H1 (cell line): ENCODE measurements at regions not wholly inside any gene's neighbourhood (a gene's known extent, or its start where the extent isn't known, plus 50 kb on each side); places are given as distances from the start of the nearest gene placed in this dataset.

Experiments
- CTCF ChIA-PET: fragments of 300-600 bp; sonication (Branson Sonifier 250); formaldehyde crosslinking; loops from one replicate; lab custom pipeline; 2021; ENCODE audit not compliant: partially characterized antibody; lab: Charles Lee
- POLR2A ChIA-PET: fragments of 300-600 bp; sonication (Branson Sonifier 250); formaldehyde crosslinking; loops from one replicate; lab custom pipeline; 2021; ENCODE audit warnings: inconsistent platforms; ENCODE audit not compliant: partially characterized antibody; lab: Charles Lee
- DNase-seq, 2 experiments: peaks; one replicate each; pipeline versions ENCODE4 v3.0.0 to v3.0.0-alpha.2; 2010 to 2022; ENCODE audit warnings: low spot score in 2 of 2, low read depth in 1 of 2, mixed read lengths in 1 of 2
- FAIRE-seq: peaks from 2 replicates; lab custom pipeline; 2011; peaks lifted over from hg19 to GRCh38; lab: Jason Lieb, UNC
- H2AFZ ChIP-seq: 2 replicates; pipeline ENCODE4 v1.8.1; 2012; ENCODE audit warnings: low read length, inconsistent platforms
- H2AK5ac ChIP-seq: 2 replicates; pipeline ENCODE4 v1.6.1; 2013; ENCODE audit warnings: low read depth, low read length
- H2BK120ac ChIP-seq: replicated peaks from 2 replicates; pipeline ENCODE3; 2013; ENCODE audit warnings: low read depth, low read length, inconsistent platforms
- H2BK12ac ChIP-seq: 2 replicates; pipeline ENCODE4 v1.6.1; 2013; ENCODE audit warnings: low read depth, low read length
- H2BK15ac ChIP-seq: 2 replicates; pipeline ENCODE4 v1.6.1; 2013; ENCODE audit warnings: low read length
- H2BK20ac ChIP-seq: 2 replicates; pipeline ENCODE4 v1.6.1; 2013; ENCODE audit warnings: low read length
- H2BK5ac ChIP-seq: 2 replicates; pipeline ENCODE4 v1.6.1; 2013; ENCODE audit warnings: low read depth, low read length
- H3K14ac ChIP-seq: 2 replicates; pipeline ENCODE4 v1.6.1; 2013; ENCODE audit warnings: inconsistent platforms; ENCODE audit not compliant: insufficient read length
- H3K18ac ChIP-seq: 2 replicates; pipeline ENCODE4 v1.6.1; 2013; ENCODE audit warnings: low read length; ENCODE audit errors: extremely low read depth
- H3K23ac ChIP-seq: 2 replicates; pipeline ENCODE4 v1.6.1; 2013; ENCODE audit warnings: inconsistent platforms; ENCODE audit not compliant: insufficient read length
- H3K23me2 ChIP-seq: 2 replicates; pipeline ENCODE4 v1.6.1; 2013; ENCODE audit warnings: low read depth, low read length
- H3K27ac ChIP-seq: 2 replicates; pipeline ENCODE4 v1.6.1; 2011; ENCODE audit warnings: low read depth, low read length, inconsistent platforms
- H3K27me3 ChIP-seq, 4 experiments: replicated peaks in 1 of 4; 1 replicate in 1 of 4; 2 replicates in 3 of 4; pipeline versions ENCODE4 v1.6.1 to v1.8.1; 2011 to 2013; ENCODE audit warnings: low read length in 3 of 4, mild to moderate bottlenecking in 3 of 4, inconsistent platforms in 2 of 4, mixed read lengths in 2 of 4, moderate library complexity in 1 of 4; ENCODE audit not compliant: control insufficient read depth in 3 of 4, insufficient read depth in 3 of 4; ENCODE audit errors: extremely low read depth in 1 of 4
- H3K36me3 ChIP-seq, 4 experiments: 2 replicates each; pipeline versions ENCODE4 v1.6.1 to v1.8.1; 2011 to 2013; ENCODE audit warnings: mild to moderate bottlenecking in 4 of 4, low read length in 3 of 4, moderate library complexity in 2 of 4, control low read depth in 1 of 4, inconsistent platforms in 1 of 4; ENCODE audit not compliant: insufficient read depth in 4 of 4, control insufficient read depth in 2 of 4
- H3K4ac ChIP-seq: replicated peaks from 2 replicates; pipeline ENCODE3; 2013; ENCODE audit warnings: low read length, low read depth, mixed read lengths, inconsistent platforms; ENCODE audit not compliant: insufficient read length
- H3K4me1 ChIP-seq, 4 experiments: replicated peaks in 1 of 4; 1 replicate in 1 of 4; 2 replicates in 3 of 4; pipeline versions ENCODE4 v1.6.1 to v1.8.1; 2011 to 2013; ENCODE audit warnings: low read length in 3 of 4, inconsistent platforms in 2 of 4, mixed read lengths in 1 of 4; ENCODE audit not compliant: insufficient read depth in 4 of 4, control insufficient read depth in 3 of 4
- H3K4me2 ChIP-seq, 2 experiments: 2 replicates each; pipeline versions ENCODE4 v1.6.1 to v1.8.1; 2011 to 2013; ENCODE audit warnings: low read depth in 2 of 2, low read length in 2 of 2, control low read depth in 1 of 2, inconsistent platforms in 1 of 2, mild to moderate bottlenecking in 1 of 2; ENCODE audit not compliant: insufficient read depth in 1 of 2
- H3K4me3 ChIP-seq, 4 experiments: fragments of 200-600, 300-600 bp in 1 of 4; sonication (generic), shearing (Covaris generic), sonication (Bioruptor Twin) in 1 of 4; 2 replicates each; pipeline versions ENCODE4 v1.5.1 to v1.8.1; 2011 to 2016; ENCODE audit warnings: low read length in 4 of 4, low read depth in 3 of 4, control low read depth in 2 of 4, inconsistent platforms in 2 of 4, mild to moderate bottlenecking in 2 of 4, mixed read lengths in 1 of 4, moderate library complexity in 1 of 4; ENCODE audit not compliant: insufficient read depth in 2 of 4; ENCODE audit errors: extremely low read depth in 1 of 4
- H3K56ac ChIP-seq: replicated peaks from 2 replicates; pipeline ENCODE3; 2013; ENCODE audit warnings: low read depth, mild to moderate bottlenecking, mixed read lengths, low read length, inconsistent platforms; ENCODE audit not compliant: insufficient read length
- H3K79me1 ChIP-seq: 2 replicates; pipeline ENCODE4 v1.6.1; 2013; ENCODE audit warnings: low read depth, low read length, control low read depth
- H3K79me2 ChIP-seq, 2 experiments: 2 replicates each; pipeline versions ENCODE4 v1.6.1 to v1.8.1; 2012 to 2013; ENCODE audit warnings: low read length in 2 of 2, mild to moderate bottlenecking in 2 of 2, inconsistent platforms in 1 of 2; ENCODE audit not compliant: insufficient read depth in 2 of 2, control insufficient read depth in 1 of 2
- H3K9ac ChIP-seq, 4 experiments: replicated peaks in 1 of 4; 1 replicate in 1 of 4; 2 replicates in 3 of 4; pipeline versions ENCODE4 v1.6.1 to v1.8.1; 2011 to 2013; ENCODE audit warnings: low read depth in 3 of 4, low read length in 3 of 4, control low read depth in 2 of 4, mild to moderate bottlenecking in 2 of 4, moderate library complexity in 2 of 4, inconsistent platforms in 1 of 4; ENCODE audit errors: extremely low read depth in 1 of 4
- H3K9me3 ChIP-seq, 2 experiments: 2 replicates each; pipeline versions ENCODE4 v1.6.1 to v1.8.1; 2012 to 2013; ENCODE audit warnings: mild to moderate bottlenecking in 2 of 2, moderate library complexity in 2 of 2, control low read depth in 1 of 2, inconsistent platforms in 1 of 2, low read depth in 1 of 2, low read length in 1 of 2, mixed read lengths in 1 of 2; ENCODE audit not compliant: insufficient read depth in 2 of 2
- H4K20me1 ChIP-seq, 2 experiments: replicated peaks in 1 of 2; 2 replicates each; pipeline versions ENCODE3 to v1.8.1; 2011 to 2013; ENCODE audit warnings: inconsistent platforms in 2 of 2, low read length in 2 of 2, mild to moderate bottlenecking in 1 of 2; ENCODE audit not compliant: insufficient read depth in 2 of 2, control insufficient read depth in 1 of 2
- H4K5ac ChIP-seq: 2 replicates; pipeline ENCODE4 v1.6.1; 2013; ENCODE audit warnings: low read length, low read depth, mixed read lengths, inconsistent platforms; ENCODE audit not compliant: insufficient read length
- H4K8ac ChIP-seq: 2 replicates; pipeline ENCODE4 v1.8.0; 2013; ENCODE audit warnings: mild to moderate bottlenecking, moderate library complexity, low read length, inconsistent platforms; ENCODE audit not compliant: insufficient read depth; ENCODE audit errors: extremely low read depth
- H4K91ac ChIP-seq: replicated peaks from 2 replicates; pipeline ENCODE3; 2013; ENCODE audit warnings: low read length, mixed read lengths, inconsistent platforms; ENCODE audit not compliant: insufficient read length
- BACH1 ChIP-seq: IDR thresholded peaks from 2 replicates; pipeline ENCODE4 v1.6.1; 2012; ENCODE audit warnings: low read length, improper control_type of control experiment
- POLR2AphosphoS5 ChIP-seq: IDR thresholded peaks from 2 replicates; pipeline ENCODE4 v1.6.1; 2011; ENCODE audit warnings: low read depth, low read length
- RFX5 ChIP-seq: IDR thresholded peaks from 2 replicates; pipeline ENCODE4 v1.6.1; 2011; ENCODE audit warnings: low read depth, low read length, improper control_type of control experiment, borderline replicate concordance
- RNF2 ChIP-seq: fragments of 200-900, 300-1000 bp; sonication (generic); IDR thresholded peaks from 2 replicates; pipeline ENCODE4 v1.7.1; 2016; ENCODE audit warnings: borderline replicate concordance, low read depth, mild to moderate bottlenecking, antibody characterized with exemption, low read length; ENCODE audit not compliant: poor library complexity, severe bottlenecking; ENCODE audit errors: missing control alignments
- WGBS, 2 experiments: shearing (Covaris generic) in 1 of 2; methylation state at CpG; one replicate each; pipeline versions ENCODE4 v1.1.6 to v1.1.7; 2013 to 2015; ENCODE audit warnings: low lambda C conversion rate in 2 of 2, mixed read lengths in 2 of 2, inconsistent platforms in 1 of 2, low coverage in 1 of 2, missing lambda C conversion rate in 1 of 2; ENCODE audit not compliant: insufficient replicate concordance in 2 of 2, insufficient coverage in 1 of 2, insufficient read length in 1 of 2; ENCODE audit errors: extremely low coverage in 1 of 2, missing lambda C conversion rate in 1 of 2; 5-methylcytosine and 5-hydroxymethylcytosine counted together
- TF ChIP-seq, protein P1 (sequence below): IDR thresholded peaks from 2 replicates; pipeline ENCODE4 v1.6.1; 2012; ENCODE audit warnings: inconsistent platforms

- Histone ChIP-seq H3K79me1 (peaks cover 4% of the 10 kb centered on the region; the same call in 1 of the 2 replicates), H3K4me1 (peaks cover 0 to 5% (median 2%) of the 10 kb centered on the region in 4 experiments; a peak in 5 of 7 replicates), H2AFZ (no peak overlapping the region), H3K14ac (no peak overlapping the region), H4K8ac (no peak overlapping the region)
- POLR2A ChIA-PET, result interaction anchor here (0.7 kb wide), 1 partner anchor 117 kb away, joined by 3 read pairs; no protein-coding TSS in a partner anchor
- TF ChIP-seq POLR2AphosphoS5, result no peak
- no peak for TF ChIP-seq RFX5
- no peak for TF ChIP-seq BACH1
- TF ChIP-seq, protein P1, sequence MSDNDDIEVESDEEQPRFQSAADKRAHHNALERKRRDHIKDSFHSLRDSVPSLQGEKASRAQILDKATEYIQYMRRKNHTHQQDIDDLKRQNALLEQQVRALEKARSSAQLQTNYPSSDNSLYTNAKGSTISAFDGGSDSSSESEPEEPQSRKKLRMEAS, result no peak
- no peak for TF ChIP-seq RNF2
- TF ChIP-seq, all 59 proteins: peak for 0
- WGBS, 2 experiments, result 70% methylated on average over 4 of the region's 4 CpGs; no CpG with 5 or more reads in 1 of the 2 experiments
- Histone ChIP-seq H3K27me3 (no peaks in the 10 kb centered on the region), H3K23ac (no peak overlapping the region), H2BK5ac (0 out of 2 replicates have a peak overlapping the region, but pooled peaks have one; percentile 16), H3K18ac (peak overlapping the region; percentile 71), H3K9me3 (no peaks in the 10 kb centered on the region), H3K27ac (no peak overlapping the region), H3K4ac (no peak overlapping the region), H4K91ac (no peak overlapping the region), H2BK15ac (no peak overlapping the region), H3K23me2 (no peaks in the 10 kb centered on the region; the same call in 1 of the 2 replicates), H4K5ac (no peak overlapping the region), H4K20me1 (peaks cover 0 to 1% of the 10 kb centered on the region in 2 experiments), H3K36me3 (no peaks in the 10 kb centered on the region; a peak in 1 of 8 replicates), H3K9ac (no peak overlapping the region), H2BK120ac (no peak overlapping the region), H2AK5ac (0 out of 2 replicates have a peak overlapping the region, but pooled peaks have one; percentile 13), H3K4me2 (no peak overlapping the region), H3K4me3 (no peak overlapping the region), H2BK12ac (no peak overlapping the region), H3K79me2 (no peaks in the 10 kb centered on the region), H3K56ac (no peak overlapping the region), H2BK20ac (no peak overlapping the region)
- CTCF ChIA-PET, result interaction anchor here (0.6 to 1.5 kb wide), 3 partner anchors 24 to 536 kb away, joined by 3 read pairs; no protein-coding TSS in a partner anchor
- FAIRE-seq (no peak), DNase-seq (no peak)
These were observed 312.7 kb upstream of the JARID2 start for GRCh38 chr6:14933183-14933544.
